Fibroblast of the conjunctiva (primary cell): ENCODE measurements at regions not wholly inside any gene's neighbourhood (a gene's known extent, or its start where the extent isn't known, plus 50 kb on each side); places are given as distances from the start of the nearest gene placed in this dataset.

Source experiments
- DNase-seq: peaks from one replicate; pipeline ENCODE4 v3.0.0-alpha.2; 2010; ENCODE audit warnings: low read depth

- no peak for DNase-seq
These were observed 453.5 kb upstream of the JARID2 start for GRCh38 chr6:14792118-14792955.

GRCh38 chr6:14795451-14795850, 450.4 kb upstream of the JARID2 start:
- no peak for DNase-seq

DNA sequence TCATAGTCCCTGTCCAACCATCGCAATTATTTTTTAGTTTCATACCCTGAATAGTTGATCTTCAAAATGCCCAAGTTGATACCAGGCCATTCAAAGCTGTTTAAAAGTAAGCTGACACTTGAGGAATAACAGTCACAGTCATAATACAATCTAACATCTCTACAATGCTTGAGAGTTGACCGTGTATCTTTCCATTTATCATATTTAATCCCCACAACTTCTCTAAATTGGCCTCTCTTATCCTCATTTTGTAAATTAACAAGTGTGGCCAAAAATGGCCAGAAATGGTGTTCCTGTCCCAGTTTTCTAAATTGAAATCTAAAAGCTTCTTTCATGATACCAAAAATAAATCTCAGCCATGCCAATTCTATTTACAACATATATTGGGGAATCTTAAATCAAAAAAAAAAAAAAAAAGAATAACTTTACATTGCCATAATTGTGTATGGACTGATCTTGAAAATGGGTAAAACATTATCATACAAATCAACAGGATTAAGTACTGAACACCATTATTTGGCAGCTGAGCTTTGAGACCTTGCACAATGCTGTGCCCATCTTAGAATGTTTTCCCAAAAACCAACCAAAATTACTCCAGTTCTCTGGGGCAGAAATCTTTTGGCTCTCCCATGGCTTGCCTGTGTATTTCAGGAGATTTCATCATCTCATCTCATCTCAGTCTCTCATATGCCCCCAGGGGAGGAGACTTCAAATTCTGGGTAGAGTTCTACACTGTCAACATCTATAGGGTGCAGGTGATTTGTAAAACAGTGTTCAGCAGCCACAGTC, 448.7 kb upstream of the JARID2 start:
- peak; percentile 71 for DNase-seq

GRCh38 chr6:14797875-14798593, 447.8 kb upstream of the JARID2 start:
- no peak for DNase-seq

- no peak for DNase-seq
These were observed 447.3 kb upstream of the JARID2 start for GRCh38 chr6:14798594-14798982.

- DNase-seq: no peak
These were observed 446.8 kb upstream of the JARID2 start for GRCh38 chr6:14798996-14799588.

GRCh38 chr6:14799928-14800327, 445.9 kb upstream of the JARID2 start:
- DNase-seq: peak; percentile 71

DNA sequence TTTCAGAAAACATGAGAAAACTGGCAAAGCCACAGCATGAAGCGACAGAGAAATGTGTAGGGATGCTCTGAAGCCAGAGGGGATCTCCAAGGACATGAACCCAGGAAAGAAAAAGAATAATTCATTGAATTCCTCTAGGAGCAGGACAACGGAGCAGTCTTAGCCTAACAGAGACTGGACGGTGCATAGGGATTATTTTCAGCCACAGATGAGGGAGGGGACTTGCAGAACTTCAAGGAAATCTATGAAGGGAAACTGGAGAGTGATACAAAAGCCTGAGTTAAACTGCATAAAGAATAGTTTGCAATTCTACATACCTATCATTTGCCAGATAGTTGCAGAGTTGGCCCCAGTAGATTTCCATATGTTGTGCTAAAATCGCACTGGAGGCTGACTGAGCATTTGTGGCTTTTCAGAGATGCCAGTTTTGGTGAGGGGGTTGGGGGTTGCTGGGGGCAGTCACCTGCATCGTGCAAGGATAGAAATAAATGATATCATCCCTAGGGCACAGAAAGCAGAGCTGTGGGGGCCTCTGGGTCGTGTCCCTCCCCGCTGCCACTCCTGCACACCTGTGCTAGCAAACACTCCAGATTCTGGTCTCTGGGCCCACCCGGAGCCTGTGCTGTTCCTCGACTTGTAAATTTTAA, 443.2 kb upstream of the JARID2 start:
- no peak for DNase-seq

- no peak for DNase-seq
These were observed 441.7 kb upstream of the JARID2 start for GRCh38 chr6:14804001-14804784.

DNA sequence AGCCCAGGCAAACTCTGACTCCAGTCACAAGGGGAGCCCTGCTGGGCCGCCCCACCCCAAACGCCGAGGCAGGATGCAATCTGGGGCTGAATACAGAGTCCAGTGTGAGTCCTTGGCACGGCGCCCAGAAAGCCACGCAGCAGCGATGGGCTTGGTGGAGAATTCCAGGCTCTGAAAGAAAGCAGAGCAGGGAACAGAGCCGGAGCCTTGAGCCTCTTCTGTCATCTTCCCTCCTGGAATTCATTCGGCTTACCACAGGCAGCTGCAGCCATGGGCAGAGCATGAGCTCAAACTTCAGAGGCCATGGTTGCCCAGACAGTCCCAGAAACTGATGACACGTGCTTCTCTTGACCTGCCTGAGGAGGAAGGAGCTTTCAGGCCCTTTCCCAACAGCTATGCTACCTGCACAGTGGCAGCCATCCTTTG, 441.1 kb upstream of the JARID2 start:
- no peak for DNase-seq

DNA sequence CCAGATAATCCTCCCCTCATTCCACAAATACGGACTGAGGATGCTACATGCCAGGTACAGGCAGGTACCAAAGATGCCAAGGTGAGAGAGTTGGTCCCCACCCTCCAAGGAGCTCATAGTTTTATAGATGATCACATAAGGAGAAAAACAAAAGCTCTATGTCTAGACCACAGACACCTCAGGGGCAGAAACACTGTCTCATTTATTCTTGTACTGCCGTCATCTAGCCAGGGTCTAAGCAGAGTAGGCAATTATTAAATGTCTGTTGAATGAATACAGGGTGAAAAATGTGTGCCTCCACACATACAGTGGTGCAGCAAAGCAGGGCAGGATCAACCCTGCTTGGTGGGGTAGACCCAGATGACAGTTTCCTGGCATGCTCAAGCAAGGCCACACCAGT, 439.8 kb upstream of the JARID2 start:
- no peak for DNase-seq

- DNase-seq: no peak
These were observed 438.7 kb upstream of the JARID2 start for GRCh38 chr6:14807130-14807529.

DNA sequence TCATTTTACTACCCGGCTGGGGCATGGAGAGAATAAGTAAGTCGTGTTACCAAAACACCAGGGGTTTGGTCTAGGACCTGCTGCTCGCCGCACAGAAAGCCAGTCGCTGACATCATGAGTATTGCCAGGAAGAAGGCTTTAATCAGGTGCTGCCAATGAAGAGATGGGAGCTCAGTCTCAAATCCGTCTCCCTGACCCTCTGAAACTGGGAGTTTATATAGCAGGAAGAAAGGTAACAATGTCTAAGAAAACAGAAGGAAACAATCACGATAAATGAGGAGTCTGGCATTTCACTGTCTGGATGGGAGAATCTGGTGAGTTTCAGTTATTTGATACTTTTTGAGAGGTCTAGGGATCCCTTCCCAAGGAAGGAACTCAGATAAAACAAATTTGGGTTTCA, 437.9 kb upstream of the JARID2 start:
- DNase-seq: no peak

GRCh38 chr6:14810021-14810420, 435.8 kb upstream of the JARID2 start:
- no peak for DNase-seq

- DNase-seq: no peak
These were observed 434.0 kb upstream of the JARID2 start for GRCh38 chr6:14811775-14812428.

DNA sequence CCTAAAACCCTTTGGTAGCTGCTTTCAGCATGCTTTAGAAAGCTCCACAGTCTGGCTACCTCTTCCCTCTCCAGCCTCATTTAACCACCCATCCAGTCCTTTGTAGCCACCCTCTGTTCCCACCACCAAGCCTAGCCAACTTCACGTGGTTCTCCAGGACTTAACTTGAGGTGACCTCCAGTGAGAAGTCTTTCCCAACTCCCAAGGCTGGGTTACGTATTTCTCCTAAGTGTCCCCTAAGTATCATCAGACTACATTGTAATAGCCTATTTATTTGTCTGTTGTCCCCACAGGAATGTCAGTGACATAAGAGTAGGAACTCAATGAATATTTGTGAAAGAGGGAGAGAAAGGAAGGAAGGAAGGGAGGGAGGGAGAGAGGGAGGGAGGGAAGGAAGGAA, 431.9 kb upstream of the JARID2 start:
- no peak for DNase-seq

- no peak for DNase-seq
These were observed 429.6 kb upstream of the JARID2 start for GRCh38 chr6:14816116-14816859.

- no peak for DNase-seq
These were observed 428.8 kb upstream of the JARID2 start for GRCh38 chr6:14817074-14817473.

DNA sequence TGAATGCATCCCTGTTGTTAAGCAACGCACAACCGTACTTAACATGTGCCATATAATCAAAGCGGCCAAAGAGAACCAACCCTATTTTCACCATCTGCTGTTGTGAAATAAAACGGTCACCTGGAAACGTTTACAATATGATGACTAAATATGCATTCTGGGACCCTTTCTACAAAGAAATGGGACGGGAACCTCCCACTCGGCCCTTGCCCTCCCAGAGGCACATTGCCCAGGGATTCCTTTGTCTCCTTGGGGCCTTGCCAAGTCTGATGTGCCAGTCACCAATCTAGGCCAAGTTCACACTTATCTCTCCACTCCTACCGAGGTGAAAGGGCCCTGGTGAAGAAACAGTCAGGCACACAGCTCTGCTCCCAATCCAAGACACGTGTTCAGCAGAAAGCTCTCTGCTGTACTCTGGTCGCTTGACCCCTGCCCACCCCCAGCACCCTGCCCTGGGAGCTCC, 427.4 kb upstream of the JARID2 start:
- DNase-seq: no peak

DNA sequence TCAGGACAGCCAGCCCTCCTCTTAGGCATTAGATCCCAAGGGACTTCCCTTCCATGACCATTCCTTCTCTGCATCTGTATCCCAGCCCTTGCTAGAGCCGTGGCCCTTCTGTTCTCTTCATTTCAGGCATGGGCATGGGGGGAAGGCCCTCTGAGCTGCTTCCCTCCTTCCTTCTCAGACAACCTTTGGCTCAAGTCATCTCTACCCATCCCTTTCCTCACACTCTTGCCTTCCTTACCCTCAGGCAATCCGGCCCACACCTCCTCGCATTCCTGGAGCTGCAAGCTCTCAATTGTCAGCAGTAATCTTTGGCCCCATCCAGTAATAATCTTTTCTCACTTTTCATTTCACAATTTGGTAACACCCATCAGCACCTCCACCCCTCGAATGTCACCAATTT, 426.9 kb upstream of the JARID2 start:
- no peak for DNase-seq
